ENCODE measurements at regions not wholly inside any gene's neighbourhood (a gene's known extent, or its start where the extent isn't known, plus 50 kb on each side); places are given as distances from the start of the nearest gene placed in this dataset.

GRCh38 chr13:72025836-72026235 lies 158.8 kb upstream of the DACH1 start:
- Histone ChIP-seq H3K79me2 (ENCODE audit: insufficient read depth, low read length) (no peaks in the 10 kb centered on the region), H3K27ac (ENCODE audit: low read depth, low read length, poor library complexity, severe bottlenecking) (no peak overlapping the region), H2AFZ (ENCODE audit: low read length) (no peak overlapping the region), H3K9me2 (ENCODE audit: low read depth, low read length) (no peaks in the 10 kb centered on the region), H3K36me3 (ENCODE audit: insufficient read depth, low read length) (no peaks in the 10 kb centered on the region), H3K4me1 (ENCODE audit: insufficient read depth, low read length, severe bottlenecking) (no peaks in the 10 kb centered on the region), H3K9ac (ENCODE audit: low read length) (no peak overlapping the region), H4K20me1 (ENCODE audit: insufficient read depth, low read length) (no peaks in the 10 kb centered on the region), H3K9me3 (ENCODE audit: low read length) (0 out of 2 replicates have a peak, but pooled peaks cover 3% of the 10 kb centered on the region), H3F3A (ENCODE audit: insufficient read depth, low read length) (no peaks in the 10 kb centered on the region), H3K4me2 (ENCODE audit: low read length) (no peak overlapping the region), H3K27me3 (ENCODE audit: insufficient read depth, low read length) (no peaks in the 10 kb centered on the region), H3K4me3 (ENCODE audit: low read depth, low read length, poor library complexity, severe bottlenecking) (no peak overlapping the region)
- TF ChIP-seq, protein P1, sequence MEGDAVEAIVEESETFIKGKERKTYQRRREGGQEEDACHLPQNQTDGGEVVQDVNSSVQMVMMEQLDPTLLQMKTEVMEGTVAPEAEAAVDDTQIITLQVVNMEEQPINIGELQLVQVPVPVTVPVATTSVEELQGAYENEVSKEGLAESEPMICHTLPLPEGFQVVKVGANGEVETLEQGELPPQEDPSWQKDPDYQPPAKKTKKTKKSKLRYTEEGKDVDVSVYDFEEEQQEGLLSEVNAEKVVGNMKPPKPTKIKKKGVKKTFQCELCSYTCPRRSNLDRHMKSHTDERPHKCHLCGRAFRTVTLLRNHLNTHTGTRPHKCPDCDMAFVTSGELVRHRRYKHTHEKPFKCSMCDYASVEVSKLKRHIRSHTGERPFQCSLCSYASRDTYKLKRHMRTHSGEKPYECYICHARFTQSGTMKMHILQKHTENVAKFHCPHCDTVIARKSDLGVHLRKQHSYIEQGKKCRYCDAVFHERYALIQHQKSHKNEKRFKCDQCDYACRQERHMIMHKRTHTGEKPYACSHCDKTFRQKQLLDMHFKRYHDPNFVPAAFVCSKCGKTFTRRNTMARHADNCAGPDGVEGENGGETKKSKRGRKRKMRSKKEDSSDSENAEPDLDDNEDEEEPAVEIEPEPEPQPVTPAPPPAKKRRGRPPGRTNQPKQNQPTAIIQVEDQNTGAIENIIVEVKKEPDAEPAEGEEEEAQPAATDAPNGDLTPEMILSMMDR (IDR thresholded peaks at IDR 0.05; ENCODE audit: low read length) = no peak
- TF ChIP-seq EZH2 (IDR thresholded peaks at IDR 0.05; ENCODE audit: borderline replicate concordance, low read length) = no peak

- Histone ChIP-seq H3K9ac (ENCODE audit: low read length) (no peak overlapping the region), H3K4me3 (ENCODE audit: low read depth, low read length, poor library complexity, severe bottlenecking) (no peak overlapping the region), H2AFZ (ENCODE audit: low read length) (no peak overlapping the region), H3F3A (ENCODE audit: insufficient read depth, low read length) (no peaks in the 10 kb centered on the region), H4K20me1 (ENCODE audit: insufficient read depth, low read length) (no peaks in the 10 kb centered on the region), H3K4me2 (ENCODE audit: low read length) (no peak overlapping the region), H3K4me1 (ENCODE audit: insufficient read depth, low read length, severe bottlenecking) (no peaks in the 10 kb centered on the region), H3K27ac (ENCODE audit: low read depth, low read length, poor library complexity, severe bottlenecking) (no peak overlapping the region), H3K79me2 (ENCODE audit: insufficient read depth, low read length) (no peaks in the 10 kb centered on the region), H3K9me2 (ENCODE audit: low read depth, low read length) (no peaks in the 10 kb centered on the region), H3K27me3 (ENCODE audit: insufficient read depth, low read length) (no peaks in the 10 kb centered on the region), H3K9me3 (ENCODE audit: low read length) (no peaks in the 10 kb centered on the region), H3K36me3 (ENCODE audit: insufficient read depth, low read length) (no peaks in the 10 kb centered on the region)
- TF ChIP-seq, protein P1 (IDR thresholded peaks at IDR 0.05; ENCODE audit: low read length) = no peak
- no peak for TF ChIP-seq EZH2 (IDR thresholded peaks at IDR 0.05; ENCODE audit: borderline replicate concordance, low read length)
These were observed 156.9 kb upstream of the DACH1 start for GRCh38 chr13:72023895-72024294.

DNA sequence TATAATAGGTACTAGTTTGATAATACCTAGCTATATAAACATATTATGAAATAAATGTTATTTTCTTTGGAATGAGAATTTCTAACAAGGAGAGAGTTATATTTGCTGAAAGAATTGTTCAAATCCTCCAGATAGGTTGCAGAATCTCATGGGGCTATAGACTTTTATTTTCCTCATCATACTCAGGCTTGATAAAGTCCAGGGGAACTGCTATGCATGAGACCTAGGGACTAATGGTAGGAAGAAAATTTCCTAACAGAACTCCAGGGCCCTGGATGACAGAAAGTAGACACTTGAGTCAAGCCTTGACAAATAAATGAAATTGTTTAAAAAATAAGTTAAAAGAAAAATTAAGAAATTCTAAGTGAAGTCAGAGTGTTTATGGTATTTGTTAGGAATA lies 138.5 kb upstream of the DACH1 start:
- Histone ChIP-seq H3K9me2 (ENCODE audit: low read depth, low read length) (no peaks in the 10 kb centered on the region), H3K36me3 (ENCODE audit: insufficient read depth, low read length) (no peaks in the 10 kb centered on the region), H3K9ac (ENCODE audit: low read length) (no peak overlapping the region), H3K4me3 (ENCODE audit: low read depth, low read length, poor library complexity, severe bottlenecking) (no peak overlapping the region), H2AFZ (ENCODE audit: low read length) (no peak overlapping the region), H3K27me3 (ENCODE audit: insufficient read depth, low read length) (no peaks in the 10 kb centered on the region), H3K4me2 (ENCODE audit: low read length) (no peak overlapping the region), H3K4me1 (ENCODE audit: insufficient read depth, low read length, severe bottlenecking) (no peaks in the 10 kb centered on the region), H3K79me2 (ENCODE audit: insufficient read depth, low read length) (no peaks in the 10 kb centered on the region), H3F3A (ENCODE audit: insufficient read depth, low read length) (no peaks in the 10 kb centered on the region), H3K9me3 (ENCODE audit: low read length) (no peaks in the 10 kb centered on the region), H3K27ac (ENCODE audit: low read depth, low read length, poor library complexity, severe bottlenecking) (no peak overlapping the region), H4K20me1 (ENCODE audit: insufficient read depth, low read length) (no peaks in the 10 kb centered on the region)
- TF ChIP-seq, protein P1 (IDR thresholded peaks at IDR 0.05; ENCODE audit: low read length) = no peak
- TF ChIP-seq EZH2 (IDR thresholded peaks at IDR 0.05; ENCODE audit: borderline replicate concordance, low read length) = no peak

Measured in OCI-LY1 (cell line).